Dedifferentiated amniotic fluid mesenchymal stem cell (primary cell): ENCODE measurements at regions not wholly inside any gene's neighbourhood (a gene's known extent, or its start where the extent isn't known, plus 50 kb on each side); places are given as distances from the start of the nearest gene placed in this dataset.

ENCODE experiments used
- DNase-seq: peaks from one replicate; pipeline ENCODE4 v3.0.0-alpha.2; 2016; ENCODE audit errors: extremely low spot score

GRCh38 chr6:105452924-105453756 is 50.3 kb upstream of the PREP start:
- no peak for DNase-seq
